Trophoblast cell (in vitro differentiated cells and primary cell): ENCODE measurements at regions not wholly inside any gene's neighbourhood (a gene's known extent, or its start where the extent isn't known, plus 50 kb on each side); places are given as distances from the start of the nearest gene placed in this dataset.

Source experiments
- DNase-seq, 2 donors: peaks; one replicate each; pipeline ENCODE4 v3.0.0-alpha.2; 2016
- H2AFZ ChIP-seq: 2 replicates; pipeline ENCODE4 v1.6.1; 2013; ENCODE audit warnings: low read length, moderate library complexity, mild to moderate bottlenecking; ENCODE audit not compliant: insufficient read depth, poor library complexity
- H2AK5ac ChIP-seq: 2 replicates; pipeline ENCODE4 v1.6.1; 2013; ENCODE audit warnings: mild to moderate bottlenecking, low read length
- H2BK120ac ChIP-seq: 2 replicates; pipeline ENCODE4 v1.6.1; 2013; ENCODE audit warnings: low read length, mild to moderate bottlenecking, moderate library complexity; ENCODE audit not compliant: insufficient read depth, poor library complexity
- H2BK12ac ChIP-seq: 2 replicates; pipeline ENCODE4 v1.6.1; 2013; ENCODE audit warnings: mild to moderate bottlenecking, low read length, moderate library complexity
- H2BK5ac ChIP-seq: 2 replicates; pipeline ENCODE4 v1.6.1; 2013; ENCODE audit warnings: low read length, low read depth, moderate library complexity, mild to moderate bottlenecking; ENCODE audit not compliant: poor library complexity
- H3K14ac ChIP-seq: 2 replicates; pipeline ENCODE4 v1.6.1; 2013; ENCODE audit warnings: mild to moderate bottlenecking, low read length
- H3K18ac ChIP-seq: 2 replicates; pipeline ENCODE4 v1.6.1; 2013; ENCODE audit warnings: mild to moderate bottlenecking, low read length
- H3K23ac ChIP-seq: 2 replicates; pipeline ENCODE4 v1.6.1; 2013; ENCODE audit warnings: low read length
- H3K27ac ChIP-seq: 2 replicates; pipeline ENCODE4 v1.5.1; 2013; ENCODE audit warnings: low read depth, mild to moderate bottlenecking, inconsistent platforms, low read length, moderate library complexity
- H3K27me3 ChIP-seq: 2 replicates; pipeline ENCODE4 v1.6.1; 2013; ENCODE audit warnings: inconsistent platforms, mild to moderate bottlenecking, low read length, moderate library complexity; ENCODE audit not compliant: insufficient read depth
- H3K36me3 ChIP-seq, 2 experiments: 1 replicate in 1 of 2; 2 replicates in 1 of 2; pipeline ENCODE4 v1.6.1; 2013; ENCODE audit warnings: low read length in 2 of 2, mild to moderate bottlenecking in 2 of 2, moderate library complexity in 1 of 2; ENCODE audit not compliant: insufficient read depth in 2 of 2, control insufficient read depth in 1 of 2
- H3K4ac ChIP-seq: 2 replicates; pipeline ENCODE4 v1.6.1; 2013; ENCODE audit warnings: low read depth, mild to moderate bottlenecking, low read length, moderate library complexity
- H3K4me1 ChIP-seq, 2 experiments: 1 replicate in 1 of 2; 2 replicates in 1 of 2; pipeline ENCODE4 v1.6.1; 2013; ENCODE audit warnings: low read length in 2 of 2, mild to moderate bottlenecking in 2 of 2, moderate library complexity in 1 of 2; ENCODE audit not compliant: insufficient read depth in 2 of 2, control insufficient read depth in 1 of 2
- H3K4me2 ChIP-seq: 2 replicates; pipeline ENCODE4 v1.6.1; 2013; ENCODE audit warnings: inconsistent platforms, mild to moderate bottlenecking, low read length, moderate library complexity
- H3K4me3 ChIP-seq: 2 replicates; pipeline ENCODE4 v1.5.1; 2013; ENCODE audit warnings: mild to moderate bottlenecking, low read depth, low read length, inconsistent platforms
- H3K79me1 ChIP-seq: one replicate; pipeline ENCODE4 v1.6.1; 2013; ENCODE audit warnings: low read length
- H3K79me2 ChIP-seq: 2 replicates; pipeline ENCODE4 v1.6.1; 2013; ENCODE audit warnings: low read length, mild to moderate bottlenecking; ENCODE audit not compliant: control insufficient read depth, insufficient read depth, poor library complexity
- H3K9ac ChIP-seq: 2 replicates; pipeline ENCODE4 v1.6.1; 2013; ENCODE audit warnings: mild to moderate bottlenecking, low read length
- H3K9me3 ChIP-seq: 2 replicates; pipeline ENCODE4 v1.6.1; 2013; ENCODE audit warnings: low read depth, mild to moderate bottlenecking, control low read depth, inconsistent platforms, low read length; ENCODE audit not compliant: insufficient read depth
- H4K12ac ChIP-seq: 2 replicates; pipeline ENCODE4 v1.6.1; 2013; ENCODE audit warnings: low read depth, mild to moderate bottlenecking, low read length, moderate library complexity
- H4K8ac ChIP-seq: 2 replicates; pipeline ENCODE4 v1.6.1; 2013; ENCODE audit warnings: low read depth, mild to moderate bottlenecking, low read length, moderate library complexity
- H4K91ac ChIP-seq: one replicate; pipeline ENCODE4 v1.6.1; 2013; ENCODE audit warnings: low read depth, mild to moderate bottlenecking, low read length, moderate library complexity
- WGBS: extraction: QIAGEN DNeasy Blood & Tissue Kit; methylation state at CpG from one replicate; pipeline ENCODE4 v1.1.7; 2013; ENCODE audit warnings: missing lambda C conversion rate; ENCODE audit not compliant: insufficient read length, insufficient coverage; ENCODE audit errors: extremely low coverage; 5-methylcytosine and 5-hydroxymethylcytosine counted together

GRCh38 chr2:221309892-221310583, 262.1 kb downstream of the EPHA4 start:
- Histone ChIP-seq H4K8ac (no peak overlapping the region), H4K12ac (no peak overlapping the region), H3K4me2 (no peak overlapping the region), H3K4me1 (peaks cover 2 to 3% of the 10 kb centered on the region in 2 experiments), H3K4ac (no peak overlapping the region), H3K27me3 (peaks cover 2% of the 10 kb centered on the region), H2BK5ac (no peak overlapping the region), H2AFZ (no peak overlapping the region), H3K36me3 (no peaks in the 10 kb centered on the region), H2AK5ac (no peak overlapping the region), H3K9ac (no peak overlapping the region), H2BK120ac (no peak overlapping the region), H3K9me3 (no peaks in the 10 kb centered on the region), H4K91ac (no peak overlapping the region), H3K27ac (no peak overlapping the region), H3K18ac (no peak overlapping the region), H3K79me2 (no peaks in the 10 kb centered on the region), H3K79me1 (no peaks in the 10 kb centered on the region), H2BK12ac (no peak overlapping the region), H3K23ac (no peak overlapping the region), H3K4me3 (no peak overlapping the region), H3K14ac (no peak overlapping the region)
- no peak for DNase-seq
- no CpG with 5 or more reads among the region's 10 CpGs for WGBS

GRCh38 chr2:221310730-221311129, 261.4 kb downstream of the EPHA4 start:
- no peak overlapping the region for H2BK12ac ChIP-seq
- no peak overlapping the region for H3K14ac ChIP-seq
- no peak overlapping the region for H3K4me3 ChIP-seq
- no peaks in the 10 kb centered on the region for H3K79me1 ChIP-seq
- DNase-seq: no peak
- no peak overlapping the region for H3K9ac ChIP-seq
- H2AK5ac ChIP-seq: no peak overlapping the region
- no peak overlapping the region for H4K8ac ChIP-seq
- H3K27me3 ChIP-seq: peaks cover 2% of the 10 kb centered on the region
- H2BK5ac ChIP-seq: no peak overlapping the region
- no peak overlapping the region for H4K91ac ChIP-seq
- no CpG with 5 or more reads among the region's 1 CpG for WGBS
- H3K36me3 ChIP-seq: no peaks in the 10 kb centered on the region
- no peak overlapping the region for H2BK120ac ChIP-seq
- no peak overlapping the region for H3K27ac ChIP-seq
- no peaks in the 10 kb centered on the region for H3K9me3 ChIP-seq
- no peak overlapping the region for H3K4me2 ChIP-seq
- no peak overlapping the region for H3K23ac ChIP-seq
- no peak overlapping the region for H3K18ac ChIP-seq
- peaks cover 0 to 3% of the 10 kb centered on the region in 2 experiments for H3K4me1 ChIP-seq
- no peak overlapping the region for H2AFZ ChIP-seq
- no peak overlapping the region for H3K4ac ChIP-seq
- no peak overlapping the region for H4K12ac ChIP-seq
- no peaks in the 10 kb centered on the region for H3K79me2 ChIP-seq

GRCh38 chr2:221312634-221313033, 259.5 kb downstream of the EPHA4 start:
- Histone ChIP-seq H2AFZ (no peak overlapping the region), H3K27ac (no peak overlapping the region), H4K12ac (no peak overlapping the region), H2BK12ac (no peak overlapping the region), H3K9me3 (no peaks in the 10 kb centered on the region), H3K79me2 (no peaks in the 10 kb centered on the region), H3K14ac (no peak overlapping the region), H2AK5ac (no peak overlapping the region), H3K27me3 (peaks cover 2% of the 10 kb centered on the region), H3K4ac (no peak overlapping the region), H3K4me2 (no peak overlapping the region), H3K36me3 (no peaks in the 10 kb centered on the region), H3K23ac (no peak overlapping the region), H3K18ac (no peak overlapping the region), H3K4me1 (peaks cover 0 to 3% of the 10 kb centered on the region in 2 experiments), H4K8ac (no peak overlapping the region), H4K91ac (no peak overlapping the region), H2BK5ac (no peak overlapping the region), H3K79me1 (no peaks in the 10 kb centered on the region), H2BK120ac (no peak overlapping the region), H3K4me3 (no peak overlapping the region), H3K9ac (no peak overlapping the region)
- no peak for DNase-seq

GRCh38 chr2:221314786-221315185, 257.3 kb downstream of the EPHA4 start:
- no CpG with 5 or more reads among the region's 2 CpGs for WGBS
- no peak overlapping the region for H2AK5ac ChIP-seq
- DNase-seq: no peak

More at GRCh38 chr2:221314786-221315185, 257.3 kb downstream of the EPHA4 start:
- no peak overlapping the region for H3K18ac ChIP-seq
- no peaks in the 10 kb centered on the region for H3K36me3 ChIP-seq
- no peak overlapping the region for H3K27ac ChIP-seq
- H4K8ac ChIP-seq: no peak overlapping the region
- peaks cover 0 to under 1% of the 10 kb centered on the region in 2 experiments for H3K4me1 ChIP-seq
- no peak overlapping the region for H2AFZ ChIP-seq
- H4K91ac ChIP-seq: no peak overlapping the region
- H3K4ac ChIP-seq: no peak overlapping the region
- peaks cover 2% of the 10 kb centered on the region for H3K27me3 ChIP-seq
- no peak overlapping the region for H4K12ac ChIP-seq
- H3K23ac ChIP-seq: no peak overlapping the region
- H2BK12ac ChIP-seq: no peak overlapping the region
- H3K14ac ChIP-seq: no peak overlapping the region
- no peak overlapping the region for H3K4me2 ChIP-seq
- no peaks in the 10 kb centered on the region for H3K9me3 ChIP-seq
- no peak overlapping the region for H2BK5ac ChIP-seq
- no peak overlapping the region for H2BK120ac ChIP-seq
- no peaks in the 10 kb centered on the region for H3K79me1 ChIP-seq
- H3K79me2 ChIP-seq: no peaks in the 10 kb centered on the region
- no peak overlapping the region for H3K4me3 ChIP-seq
- H3K9ac ChIP-seq: no peak overlapping the region
